K562 (cell line): ENCODE measurements at regions not wholly inside any gene's neighbourhood (a gene's known extent, or its start where the extent isn't known, plus 50 kb on each side); places are given as distances from the start of the nearest gene placed in this dataset.

Source experiments
- ATAC-seq: fragments of 200-7000 bp; cut with Tn5 transposase; 3 replicates; pipeline ENCODE4 v1.9.1; 2020; ENCODE audit warnings: moderate library complexity
- BruUV-seq: library from RNA; stranded (reverse); fragments of 400-500 nt; replicated peaks from 2 replicates; lab custom pipeline; 2021; lab: Mats Ljungman, UMichigan
- CTCF ChIA-PET: fragments of 300-600 bp; formaldehyde crosslinking; extraction: SDS; loops from one replicate; lab custom pipeline; 2021; ENCODE audit warnings: low intra/inter-chr PET ratio; lab: Yijun Ruan, JAX
- POLR2A ChIA-PET: fragments of 300-600, 350-650 bp; sonication (Branson Sonifier 250); formaldehyde crosslinking; extraction: SDS; loops from one replicate; lab custom pipeline; 2021; ENCODE audit warnings: antibody characterized with exemption, inconsistent platforms; lab: Yijun Ruan, JAX
- DNase-seq, 4 experiments: peaks; one replicate each; pipeline versions ENCODE4 v3.0.0 to v3.0.0-alpha.2; 2011 to 2018; ENCODE audit warnings: low spot score in 3 of 4, mixed read lengths in 3 of 4; ENCODE audit errors: extremely low read depth in 1 of 4
- FAIRE-seq: peaks from 2 replicates; lab custom pipeline; 2011; peaks lifted over from hg19 to GRCh38; lab: Jason Lieb, UNC
- H2AFZ ChIP-seq: 2 replicates; pipeline ENCODE4 v1.6.0; 2011; ENCODE audit warnings: low read depth, low read length, control low read depth, inconsistent platforms
- H3K27ac ChIP-seq: fragments of 200-600 bp; 3 replicates; pipeline ENCODE4 v1.8.0; 2011; ENCODE audit warnings: low read depth, mild to moderate bottlenecking, control low read depth, inconsistent platforms, low read length, moderate library complexity, mixed read lengths; ENCODE audit errors: extremely low read depth
- H3K27me3 ChIP-seq, 2 experiments: fragments of 300-600 bp in 1 of 2; 2 replicates in 1 of 2; 3 replicates in 1 of 2; pipeline versions ENCODE4 v1.6.0 to v1.8.0; 2011; ENCODE audit warnings: inconsistent platforms in 2 of 2, low read length in 2 of 2, mild to moderate bottlenecking in 1 of 2, mixed read lengths in 1 of 2, moderate library complexity in 1 of 2; ENCODE audit not compliant: control insufficient read depth in 2 of 2, insufficient read depth in 2 of 2
- H3K36me3 ChIP-seq: fragments of 300-600 bp; 3 replicates; pipeline ENCODE4 v1.8.0; 2011; ENCODE audit warnings: mild to moderate bottlenecking, low read length, inconsistent platforms; ENCODE audit not compliant: control insufficient read depth, insufficient read depth
- H3K4me1 ChIP-seq, 2 experiments: fragments of 200-600 bp in 1 of 2; replicated peaks in 1 of 2; 2 replicates in 1 of 2; 3 replicates in 1 of 2; pipeline versions ENCODE4 v1.5.1 to v1.8.0; 2011; ENCODE audit warnings: inconsistent platforms in 2 of 2, low read length in 2 of 2, mild to moderate bottlenecking in 1 of 2, mixed read lengths in 1 of 2, moderate library complexity in 1 of 2; ENCODE audit not compliant: control insufficient read depth in 2 of 2, insufficient read depth in 2 of 2
- H3K4me2 ChIP-seq: 2 replicates; pipeline ENCODE4 v1.6.1; 2011; ENCODE audit warnings: low read length, control low read depth, inconsistent platforms, mixed read lengths; ENCODE audit not compliant: insufficient read depth
- H3K4me3 ChIP-seq: fragments of 200-600 bp; sonication (generic), shearing (Covaris generic); 2 replicates; pipeline ENCODE4 v1.5.1; 2016; ENCODE audit warnings: control low read depth, inconsistent platforms
- H3K79me2 ChIP-seq: fragments of 200-600 bp; 3 replicates; pipeline ENCODE4 v1.8.0; 2011; ENCODE audit warnings: low read length, inconsistent platforms; ENCODE audit not compliant: control insufficient read depth, insufficient read depth
- H3K9ac ChIP-seq, 2 experiments: 2 replicates each; pipeline versions ENCODE4 v1.6.0 to v1.6.1; 2011; ENCODE audit warnings: low read depth in 2 of 2, low read length in 2 of 2, control low read depth in 1 of 2, inconsistent platforms in 1 of 2, mild to moderate bottlenecking in 1 of 2, mixed read lengths in 1 of 2; ENCODE audit not compliant: insufficient read depth in 1 of 2
- H3K9me1 ChIP-seq: one replicate; pipeline ENCODE4 v1.6.0; 2011; ENCODE audit warnings: inconsistent platforms, mild to moderate bottlenecking, low read length, moderate library complexity; ENCODE audit not compliant: control insufficient read depth, insufficient read depth
- H3K9me3 ChIP-seq: replicated peaks from 2 replicates; pipeline ENCODE4 v1.5.1; 2011; ENCODE audit warnings: low read depth, low read length, inconsistent platforms; ENCODE audit not compliant: control insufficient read depth, insufficient read depth
- H4K20me1 ChIP-seq: replicated peaks from 2 replicates; pipeline ENCODE4 v1.6.1; 2011; ENCODE audit warnings: low read length, inconsistent platforms, mixed read lengths; ENCODE audit not compliant: control insufficient read depth, insufficient read depth
- AFF4 ChIP-seq: sonication (generic); formaldehyde crosslinking; IDR thresholded peaks from 2 replicates; pipeline ENCODE4 v1.8.0; 2023; ENCODE audit warnings: mild to moderate bottlenecking, missing genetic modification reagents
- ID3 ChIP-seq, 2 experiments: fragments of 250-450 bp in 1 of 2; fragments of 450-650 bp in 1 of 2; sonication (Bioruptor Pico) in 1 of 2; IDR thresholded peaks; 2 replicates each; pipeline versions ENCODE4 v1.6.1 to v1.8.0; 2016 to 2021; ENCODE audit warnings: mild to moderate bottlenecking in 2 of 2, moderate library complexity in 2 of 2, missing compliant biosample characterization in 1 of 2, missing genetic modification characterization in 1 of 2
- IRF1 ChIP-seq: sonication (generic); formaldehyde crosslinking; IDR thresholded peaks from 2 replicates; pipeline ENCODE4 v1.8.0; 2022; ENCODE audit warnings: missing genetic modification reagents, mild to moderate bottlenecking, borderline replicate concordance
- NR4A1 ChIP-seq, 2 experiments: fragments of 250-450 bp in 1 of 2; fragments of 450-650 bp in 1 of 2; sonication (Bioruptor Pico) in 1 of 2; IDR thresholded peaks; 2 replicates each; pipeline versions ENCODE4 v1.4.0 to v1.6.1; 2016 to 2020; ENCODE audit warnings: mild to moderate bottlenecking in 2 of 2, missing compliant biosample characterization in 1 of 2, missing genetic modification characterization in 1 of 2, moderate library complexity in 1 of 2
- PHB ChIP-seq: fragments of 250-450 bp; sonication (Bioruptor Pico); IDR thresholded peaks from 2 replicates; pipeline ENCODE4 v1.5.0; 2021
- PHF21A ChIP-seq: fragments of 450-650 bp; IDR thresholded peaks from 2 replicates; pipeline ENCODE4 v1.6.1; 2017; ENCODE audit warnings: low read depth, borderline replicate concordance
- RBM22 ChIP-seq: fragments of 200-400 bp; formaldehyde crosslinking; IDR thresholded peaks from 2 replicates; pipeline ENCODE4 v1.6.1; 2018; ENCODE audit warnings: low read length, low read depth; ENCODE audit not compliant: poor library complexity, severe bottlenecking
- TAF1 ChIP-seq: IDR thresholded peaks from 2 replicates; pipeline ENCODE4 v1.6.1; 2011; ENCODE audit warnings: mild to moderate bottlenecking, low read length, moderate library complexity; ENCODE audit not compliant: insufficient read depth, control insufficient read depth, severe bottlenecking; ENCODE audit errors: extremely low read depth
- TCF7 ChIP-seq: sonication (generic); IDR thresholded peaks from 2 replicates; pipeline ENCODE4 v1.6.1; 2016; ENCODE audit warnings: antibody characterized with exemption, borderline replicate concordance
- ZNF184 ChIP-seq: sonication (generic); formaldehyde crosslinking; IDR thresholded peaks from 2 replicates; pipeline ENCODE4 v1.5.0; 2020; ENCODE audit warnings: missing genetic modification reagents
- ZZZ3 ChIP-seq: fragments of 450-650 bp; IDR thresholded peaks from 2 replicates; pipeline ENCODE4 v1.6.1; 2016; ENCODE audit warnings: antibody characterized with exemption, mild to moderate bottlenecking, moderate library complexity
- WGBS: fragments of 100-300 bp; shearing (Covaris generic); methylation state at CpG from one replicate; pipeline ENCODE4 v1.1.6; 2016; ENCODE audit warnings: low coverage, mixed read lengths; ENCODE audit not compliant: insufficient coverage; ENCODE audit errors: missing lambda C conversion rate; 5-methylcytosine and 5-hydroxymethylcytosine counted together
- in situ Hi-C: fragments of 300-500 bp; cut with MboI; formaldehyde crosslinking; loops from 4 replicates; pipeline ENCODE4 v1.15.0; 2018; ENCODE audit warnings: inconsistent platforms, mixed read lengths
- intact Hi-C: fragments of 100-400 bp; cut with micrococcal nuclease; formaldehyde crosslinking; loops from 2 replicates; pipeline ENCODE4 v1.14.2; 2022

GRCh38 chr5:163221581-163221980 is 215.8 kb upstream of the CCNG1 start:
- TF ChIP-seq ID3 (CRISPR knock-in tag; IDR thresholded peaks at IDR 0.05) = no peak
- no peak for TF ChIP-seq ID3 (tag; IDR thresholded peaks at IDR 0.05)
- no peak for TF ChIP-seq RBM22
- BruUV-seq = no TSS peak
- Histone ChIP-seq H3K27me3 (no peaks in the 10 kb centered on the region), H4K20me1 (no peaks in the 10 kb centered on the region), H3K9ac (no peak overlapping the region), H3K9me1 (no peaks in the 10 kb centered on the region), H3K9me3 (no peaks in the 10 kb centered on the region), H2AFZ (no peak overlapping the region), H3K4me1 (no peaks in the 10 kb centered on the region), H3K4me3 (no peak overlapping the region), H3K4me2 (no peak overlapping the region), H3K27ac (no peak overlapping the region), H3K79me2 (no peaks in the 10 kb centered on the region), H3K36me3 (no peaks in the 10 kb centered on the region)
- intact Hi-C loops = no loop called here
- DNase-seq = no peak
- CTCF ChIA-PET = no interaction called here
- FAIRE-seq = no peak
- in situ Hi-C loops = no loop called here
- POLR2A ChIA-PET = no interaction called here
- no peak for ATAC-seq
- WGBS = 0% methylated on average over 4 of the region's 4 CpGs

- Histone ChIP-seq H3K27me3 (no peaks in the 10 kb centered on the region), H3K4me3 (no peak overlapping the region), H3K9me1 (no peaks in the 10 kb centered on the region), H3K9me3 (no peaks in the 10 kb centered on the region), H2AFZ (no peak overlapping the region), H3K4me2 (no peak overlapping the region), H3K79me2 (no peaks in the 10 kb centered on the region), H3K4me1 (no peaks in the 10 kb centered on the region), H3K36me3 (no peaks in the 10 kb centered on the region), H3K27ac (no peak overlapping the region), H4K20me1 (no peaks in the 10 kb centered on the region), H3K9ac (no peak overlapping the region)
- BruUV-seq = no TSS peak
- in situ Hi-C loops = no loop called here
- no peak for DNase-seq
- intact Hi-C loops = no loop called here
- ATAC-seq = no peak
- CTCF ChIA-PET = no interaction called here
- no peak for FAIRE-seq
- POLR2A ChIA-PET = interaction anchor here (1.0 kb wide), 1 partner anchor 11 kb away, joined by 3 read pairs; no protein-coding TSS in a partner anchor
- 0% methylated on average over 1 of the region's 1 CpG for WGBS
- TF ChIP-seq ZZZ3 (no peak), TCF7 (no peak), PHB (CRISPR knock-in tag) (no peak), NR4A1 (CRISPR knock-in tag; IDR thresholded peaks at IDR 0.05) (no peak), NR4A1 (tag; IDR thresholded peaks at IDR 0.05) (no peak), PHF21A (no peak), IRF1 (CRISPR knock-in tag) (no peak), AFF4 (CRISPR knock-in tag) (no peak), ZNF184 (CRISPR knock-in tag) (no peak), TAF1 (no peak)
Measured at GRCh38 chr5:163222982-163223381, 214.4 kb upstream of the CCNG1 start.
